ENCODE measurements at regions not wholly inside any gene's neighbourhood (a gene's known extent, or its start where the extent isn't known, plus 50 kb on each side); places are given as distances from the start of the nearest gene placed in this dataset.
"Not testable (repeated sequence)": the region's sequence is repeated elsewhere in the genome, so short reads cannot be mapped to it uniquely, and the experiment has no call there.

DNA sequence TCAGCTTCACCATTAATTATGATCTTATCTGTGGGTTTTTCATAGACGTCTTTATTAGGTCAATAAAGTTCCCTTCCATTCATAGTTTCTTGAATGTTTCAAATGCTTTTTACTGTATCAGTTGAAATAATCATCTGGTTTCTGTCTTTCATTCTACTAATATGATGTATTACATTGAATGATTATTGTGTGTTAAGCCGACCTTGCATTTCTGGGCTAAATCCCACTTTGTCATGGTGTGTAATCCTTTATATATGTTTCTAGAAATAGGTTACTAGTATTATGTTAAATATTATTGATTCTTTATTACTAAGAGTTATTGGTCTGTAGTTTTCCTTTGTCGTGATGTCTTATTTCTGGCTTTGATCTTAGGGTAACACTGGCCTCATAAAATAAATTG, 134.9 kb downstream of the FASLG start:
- H3K4me3 ChIP-seq (ENCODE audit: low read depth, low read length), result no peak overlapping the region
- no peak for DNase-seq (ENCODE audit: low read depth)
- TF ChIP-seq CTCF (IDR thresholded peaks at IDR 0.05; ENCODE audit: low read depth, low read length, missing control alignments), result no peak

DNA sequence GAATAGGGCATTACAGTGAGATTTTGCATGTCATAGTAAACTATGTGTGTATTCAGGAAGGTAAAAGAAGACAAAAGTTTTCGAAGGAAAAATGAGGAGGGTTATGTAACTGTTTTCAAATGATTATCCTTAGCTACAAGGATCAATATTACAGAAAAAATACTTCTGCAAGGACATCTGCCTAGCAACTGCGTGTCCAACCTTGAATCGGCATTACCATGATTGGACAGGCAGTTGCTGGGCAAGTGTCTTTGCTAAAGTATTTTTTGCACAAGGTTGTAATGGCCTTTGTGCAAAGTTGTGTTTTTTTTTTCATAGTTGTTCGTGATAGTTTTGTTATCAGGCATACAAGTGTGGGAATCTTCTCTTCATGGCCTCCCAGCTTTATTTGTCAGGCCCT, 136.8 kb downstream of the FASLG start:
- TF ChIP-seq CTCF (IDR thresholded peaks at IDR 0.05; ENCODE audit: low read depth, low read length, missing control alignments), result no peak
- DNase-seq (ENCODE audit: low read depth), result no peak
- no peak overlapping the region for H3K4me3 ChIP-seq (ENCODE audit: low read depth, low read length)

GRCh38 chr1:172799804-172800203, 140.9 kb downstream of the FASLG start:
- DNase-seq (ENCODE audit: low read depth); H3K4me3 ChIP-seq (ENCODE audit: low read depth, low read length): not testable (repeated sequence)

DNA sequence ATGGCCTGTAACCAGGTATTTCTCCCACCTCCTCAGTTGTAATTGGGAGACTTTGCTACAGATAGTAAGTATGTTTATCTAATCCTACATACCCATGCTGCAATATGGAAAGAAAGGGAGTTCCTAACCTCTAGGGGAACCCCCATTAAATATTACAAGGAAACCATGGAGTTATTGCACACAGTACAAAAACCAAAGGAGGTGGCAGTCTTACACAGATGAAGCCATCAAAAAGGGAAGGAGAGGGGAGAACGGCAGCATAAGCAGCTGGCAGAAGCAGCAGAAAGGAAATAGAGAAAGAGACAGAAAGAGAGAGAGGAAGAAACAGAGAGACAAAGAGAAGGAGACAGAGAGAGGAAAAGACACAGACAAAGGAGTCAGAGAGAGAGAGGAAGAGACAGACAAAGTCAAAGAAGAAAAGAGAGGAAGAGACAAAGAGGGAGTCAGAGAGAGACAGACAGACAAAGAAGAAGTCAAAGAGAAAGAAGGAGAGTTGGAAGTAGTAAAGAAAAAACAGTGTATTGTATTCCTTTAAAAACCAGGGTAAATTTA, 142.9 kb downstream of the FASLG start:
- TF ChIP-seq CTCF (IDR thresholded peaks at IDR 0.05; ENCODE audit: low read depth, low read length, missing control alignments), result no peak
- DNase-seq (ENCODE audit: low read depth), result no peak
- no peak overlapping the region for H3K4me3 ChIP-seq (ENCODE audit: low read depth, low read length)

DNA sequence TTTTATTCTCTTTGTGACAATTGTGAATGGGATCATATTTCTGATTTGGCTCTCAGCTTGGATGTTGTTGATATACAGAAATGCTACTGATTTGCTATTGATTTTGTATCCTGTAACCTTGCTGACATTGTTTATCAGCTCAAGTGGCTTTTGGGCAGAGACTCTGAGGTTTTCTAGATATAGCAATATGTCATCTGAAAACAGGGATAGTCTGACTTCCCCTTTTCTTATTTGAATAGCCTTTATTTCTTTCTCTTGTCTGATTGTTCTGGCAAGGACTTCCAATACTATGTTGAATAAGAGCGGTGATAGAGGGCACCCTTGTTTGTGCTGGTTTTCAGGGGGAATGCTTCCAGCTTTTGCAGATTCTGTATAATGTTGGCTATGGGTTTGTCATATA, 150.8 kb downstream of the FASLG start:
- no peak for TF ChIP-seq CTCF (IDR thresholded peaks at IDR 0.05; ENCODE audit: low read depth, low read length, missing control alignments)
- DNase-seq (ENCODE audit: low read depth), result no peak
- no peak overlapping the region for H3K4me3 ChIP-seq (ENCODE audit: low read depth, low read length)

DNA sequence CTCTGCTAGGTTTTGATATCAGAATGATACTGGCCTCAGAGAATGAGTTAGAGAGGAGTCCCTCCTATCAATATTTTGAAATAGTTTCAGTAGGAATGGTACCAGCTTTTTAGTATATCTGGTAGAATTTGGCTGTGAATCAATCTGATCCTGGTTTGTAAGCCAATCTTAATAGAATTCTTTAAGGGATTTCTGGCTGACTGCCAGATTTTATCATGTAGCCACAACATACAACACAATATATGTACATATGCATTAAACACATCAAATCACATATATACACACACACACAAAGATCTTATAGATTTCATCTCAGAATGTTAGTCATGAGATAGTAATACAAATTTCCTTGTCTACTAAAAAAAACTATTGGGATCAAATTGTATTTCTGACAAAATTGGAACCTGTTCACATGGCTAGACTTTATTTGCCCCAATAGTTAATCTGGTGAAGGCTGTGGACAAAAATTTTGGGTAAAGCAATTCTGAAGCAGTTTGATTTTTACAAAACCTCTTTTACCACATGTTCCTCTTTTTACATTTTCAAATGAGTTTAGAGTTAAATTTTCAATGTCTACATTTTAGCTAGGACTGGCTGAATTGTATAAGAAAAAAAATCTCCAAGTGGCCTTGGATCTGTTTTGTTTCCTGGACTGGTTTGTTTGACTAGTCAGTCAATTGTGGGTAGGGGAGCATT, 151.7 kb downstream of the FASLG start:
- no peak overlapping the region for H3K4me3 ChIP-seq (ENCODE audit: low read depth, low read length)
- DNase-seq (ENCODE audit: low read depth), result no peak
- no peak for TF ChIP-seq CTCF (IDR thresholded peaks at IDR 0.05; ENCODE audit: low read depth, low read length, missing control alignments)

DNA sequence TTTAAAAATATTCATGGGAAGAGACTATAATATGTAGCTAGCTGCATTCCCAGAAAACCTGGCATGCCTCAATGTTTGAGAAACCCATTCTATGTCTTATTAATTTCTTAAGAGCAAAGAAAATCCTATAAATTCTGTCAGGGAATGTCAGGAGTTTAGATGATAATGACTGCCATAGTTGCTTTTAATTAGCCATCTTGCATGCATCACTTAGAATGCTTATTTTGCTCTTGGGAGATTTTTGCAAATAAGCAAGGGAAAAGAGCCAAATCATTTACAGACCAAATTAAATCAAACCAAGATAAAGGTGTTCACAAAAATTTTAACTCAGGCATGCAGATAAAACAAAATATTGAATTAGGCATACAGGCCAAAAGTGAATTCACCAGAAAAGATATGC, 152.8 kb downstream of the FASLG start:
- H3K4me3 ChIP-seq (ENCODE audit: low read depth, low read length), result no peak overlapping the region
- no peak for DNase-seq (ENCODE audit: low read depth)
- TF ChIP-seq CTCF (IDR thresholded peaks at IDR 0.05; ENCODE audit: low read depth, low read length, missing control alignments), result no peak

Data from GM12864 (cell line).